Hepatocyte (in vitro differentiated cells): ENCODE measurements at regions not wholly inside any gene's neighbourhood (a gene's known extent, or its start where the extent isn't known, plus 50 kb on each side); places are given as distances from the start of the nearest gene placed in this dataset.

Experiments
- EZH2 ChIP-seq: fragments of 200-600 bp; sonication (generic); IDR thresholded peaks from 2 replicates; pipeline ENCODE4 v1.6.1; 2016; ENCODE audit warnings: antibody characterized with exemption, mild to moderate bottlenecking, borderline replicate concordance
- EZH2phosphoT487 ChIP-seq: fragments of 200-600 bp; sonication (generic); IDR thresholded peaks from one replicate; pipeline ENCODE4 v1.6.1; 2018; ENCODE audit warnings: antibody characterized with exemption, mild to moderate bottlenecking, low read depth, moderate library complexity; ENCODE audit not compliant: unreplicated experiment, severe bottlenecking
- TF ChIP-seq, protein P1 (sequence below): fragments of 200-600 bp; sonication (generic); IDR thresholded peaks from 2 replicates; pipeline ENCODE4 v1.5.1; 2016; ENCODE audit warnings: antibody characterized with exemption, mild to moderate bottlenecking; ENCODE audit not compliant: poor library complexity

DNA sequence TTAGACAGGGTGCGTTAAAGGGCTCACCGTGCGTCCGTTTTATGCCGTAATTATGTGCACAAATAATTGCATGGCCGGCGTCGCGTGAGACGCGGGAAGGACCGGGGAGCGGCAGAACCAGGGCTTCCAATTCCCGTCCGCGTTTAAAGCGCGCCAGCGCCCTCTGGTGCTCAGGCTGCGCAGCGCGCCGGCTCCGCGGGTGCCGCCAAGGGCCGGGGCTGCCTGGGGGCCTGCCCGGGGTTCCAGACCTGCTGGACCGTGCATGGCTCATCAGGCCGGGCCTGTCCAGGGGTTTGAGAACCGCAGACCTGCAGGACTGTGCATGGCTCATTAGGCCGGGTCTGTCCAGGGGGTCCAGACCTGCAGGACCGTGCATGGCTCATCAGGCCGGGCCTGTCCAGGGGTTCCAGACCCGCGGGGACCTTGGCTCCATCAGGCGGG, 369.0 kb downstream of the THBS2 start:
- TF ChIP-seq, protein P1, sequence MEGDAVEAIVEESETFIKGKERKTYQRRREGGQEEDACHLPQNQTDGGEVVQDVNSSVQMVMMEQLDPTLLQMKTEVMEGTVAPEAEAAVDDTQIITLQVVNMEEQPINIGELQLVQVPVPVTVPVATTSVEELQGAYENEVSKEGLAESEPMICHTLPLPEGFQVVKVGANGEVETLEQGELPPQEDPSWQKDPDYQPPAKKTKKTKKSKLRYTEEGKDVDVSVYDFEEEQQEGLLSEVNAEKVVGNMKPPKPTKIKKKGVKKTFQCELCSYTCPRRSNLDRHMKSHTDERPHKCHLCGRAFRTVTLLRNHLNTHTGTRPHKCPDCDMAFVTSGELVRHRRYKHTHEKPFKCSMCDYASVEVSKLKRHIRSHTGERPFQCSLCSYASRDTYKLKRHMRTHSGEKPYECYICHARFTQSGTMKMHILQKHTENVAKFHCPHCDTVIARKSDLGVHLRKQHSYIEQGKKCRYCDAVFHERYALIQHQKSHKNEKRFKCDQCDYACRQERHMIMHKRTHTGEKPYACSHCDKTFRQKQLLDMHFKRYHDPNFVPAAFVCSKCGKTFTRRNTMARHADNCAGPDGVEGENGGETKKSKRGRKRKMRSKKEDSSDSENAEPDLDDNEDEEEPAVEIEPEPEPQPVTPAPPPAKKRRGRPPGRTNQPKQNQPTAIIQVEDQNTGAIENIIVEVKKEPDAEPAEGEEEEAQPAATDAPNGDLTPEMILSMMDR = peak; percentile 97
- TF ChIP-seq EZH2 = no peak
- TF ChIP-seq EZH2phosphoT487 = no peak
